ENCODE measurements at regions not wholly inside any gene's neighbourhood (a gene's known extent, or its start where the extent isn't known, plus 50 kb on each side); places are given as distances from the start of the nearest gene placed in this dataset.

- H3K9me3 Mint-ChIP-seq = peaks cover 5% of the 10 kb centered on the region
- no peak for DNase-seq (ENCODE audit: extremely low spot score, unreplicated experiment)
- TF ChIP-seq CTCF (conservative IDR thresholded peaks at IDR 0.05) = peak; percentile 62
Measured at GRCh38 chr2:81324046-81324445, 1019.5 kb upstream of the LRRTM1 start.

GRCh38 chr2:81304154-81304830 lies 999.7 kb upstream of the LRRTM1 start:
- no peak for TF ChIP-seq CTCF (conservative IDR thresholded peaks at IDR 0.05)
- peaks cover 8% of the 10 kb centered on the region for H3K4me1 Mint-ChIP-seq (ENCODE audit: unreplicated experiment)
- H3K27ac Mint-ChIP-seq = peak overlapping the region; percentile 68
- DNase-seq (ENCODE audit: extremely low spot score, unreplicated experiment) = no peak
- peak overlapping the region; percentile 51 for H3K4me3 Mint-ChIP-seq
- H3K9me3 Mint-ChIP-seq = peaks cover 4% of the 10 kb centered on the region
- H3K36me3 Mint-ChIP-seq = no peaks in the 10 kb centered on the region
- H3K27me3 Mint-ChIP-seq = no peaks in the 10 kb centered on the region

More at GRCh38 chr2:81324046-81324445, 1019.5 kb upstream of the LRRTM1 start:
- Mint-ChIP-seq H3K4me1 (ENCODE audit: unreplicated experiment) (no peaks in the 10 kb centered on the region), H3K4me3 (no peak overlapping the region), H3K36me3 (no peaks in the 10 kb centered on the region), H3K27ac (no peak overlapping the region), H3K27me3 (no peaks in the 10 kb centered on the region)

GRCh38 chr2:81303321-81303720 lies 998.8 kb upstream of the LRRTM1 start:
- TF ChIP-seq CTCF (conservative IDR thresholded peaks at IDR 0.05) = no peak
- no peak overlapping the region for H3K27ac Mint-ChIP-seq
- peaks cover 8% of the 10 kb centered on the region for H3K4me1 Mint-ChIP-seq (ENCODE audit: unreplicated experiment)
- H3K4me3 Mint-ChIP-seq = no peak overlapping the region
- no peaks in the 10 kb centered on the region for H3K27me3 Mint-ChIP-seq
- no peak for DNase-seq (ENCODE audit: extremely low spot score, unreplicated experiment)
- H3K36me3 Mint-ChIP-seq = no peaks in the 10 kb centered on the region
- peaks cover 4% of the 10 kb centered on the region for H3K9me3 Mint-ChIP-seq

GRCh38 chr2:81299841-81300240 lies 995.3 kb upstream of the LRRTM1 start:
- Mint-ChIP-seq H3K4me1 (ENCODE audit: unreplicated experiment) (peaks cover 8% of the 10 kb centered on the region), H3K36me3 (no peaks in the 10 kb centered on the region), H3K27me3 (no peaks in the 10 kb centered on the region), H3K9me3 (peaks cover 4% of the 10 kb centered on the region), H3K4me3 (no peak overlapping the region), H3K27ac (no peak overlapping the region)
- DNase-seq (ENCODE audit: extremely low spot score, unreplicated experiment) = no peak
- no peak for TF ChIP-seq CTCF (conservative IDR thresholded peaks at IDR 0.05)

GRCh38 chr2:81290846-81291245 lies 986.3 kb upstream of the LRRTM1 start:
- no peaks in the 10 kb centered on the region for H3K27me3 Mint-ChIP-seq
- H3K4me1 Mint-ChIP-seq (ENCODE audit: unreplicated experiment) = no peaks in the 10 kb centered on the region
- DNase-seq (ENCODE audit: extremely low spot score, unreplicated experiment) = no peak

More at GRCh38 chr2:81290846-81291245, 986.3 kb upstream of the LRRTM1 start:
- H3K36me3 Mint-ChIP-seq = no peaks in the 10 kb centered on the region
- no peak for TF ChIP-seq CTCF (conservative IDR thresholded peaks at IDR 0.05)
- no peak overlapping the region for H3K4me3 Mint-ChIP-seq
- no peak overlapping the region for H3K27ac Mint-ChIP-seq
- peaks cover 7% of the 10 kb centered on the region for H3K9me3 Mint-ChIP-seq
